ENCODE measurements at regions not wholly inside any gene's neighbourhood (a gene's known extent, or its start where the extent isn't known, plus 50 kb on each side); places are given as distances from the start of the nearest gene placed in this dataset.

DNA sequence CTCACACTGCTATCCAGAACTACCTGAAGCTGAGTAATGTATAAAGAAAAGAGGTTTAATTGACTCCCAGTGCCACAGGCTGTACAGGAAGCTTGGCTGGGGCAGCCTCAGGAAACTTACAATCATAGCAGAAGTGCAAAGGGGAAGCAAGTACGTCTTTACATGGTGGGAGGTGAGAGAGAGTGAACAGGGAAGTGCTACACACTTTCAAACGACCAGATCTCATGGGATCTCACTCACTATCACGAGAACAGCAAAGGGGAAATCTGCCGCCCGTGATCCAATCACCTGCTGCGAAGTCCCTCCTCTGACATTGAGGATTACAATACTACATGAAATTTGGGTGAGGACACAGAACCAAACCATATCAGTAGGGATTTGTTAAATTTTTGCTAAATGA is 150.4 kb upstream of the NXPH2 start:
- H2AFZ ChIP-seq (ENCODE audit: low read depth, low read length): no peak overlapping the region
- peaks cover 3% of the 10 kb centered on the region; the same call in 1 of the 2 replicates for H3K9me3 ChIP-seq (ENCODE audit: insufficient read depth, low read length)
- H3K4me2 ChIP-seq (ENCODE audit: low read length): peak overlapping the region; percentile 23; the same call in 1 of the 2 replicates
- no peak overlapping the region for H3K9ac ChIP-seq (ENCODE audit: low read length)
- no peak overlapping the region; the same call in 1 of the 2 replicates for H3K27ac ChIP-seq (ENCODE audit: low read length)
- H4K20me1 ChIP-seq (ENCODE audit: insufficient read depth, low read length): no peaks in the 10 kb centered on the region
- H3K27me3 ChIP-seq (ENCODE audit: low read depth, low read length): no peaks in the 10 kb centered on the region
- peak overlapping the region; percentile 22; the same call in 1 of the 2 replicates for H3K4me3 ChIP-seq (ENCODE audit: low read length)
- TF ChIP-seq EZH2phosphoT487 (IDR thresholded peaks at IDR 0.05; ENCODE audit: low read depth): no peak
- TF ChIP-seq, protein P1, sequence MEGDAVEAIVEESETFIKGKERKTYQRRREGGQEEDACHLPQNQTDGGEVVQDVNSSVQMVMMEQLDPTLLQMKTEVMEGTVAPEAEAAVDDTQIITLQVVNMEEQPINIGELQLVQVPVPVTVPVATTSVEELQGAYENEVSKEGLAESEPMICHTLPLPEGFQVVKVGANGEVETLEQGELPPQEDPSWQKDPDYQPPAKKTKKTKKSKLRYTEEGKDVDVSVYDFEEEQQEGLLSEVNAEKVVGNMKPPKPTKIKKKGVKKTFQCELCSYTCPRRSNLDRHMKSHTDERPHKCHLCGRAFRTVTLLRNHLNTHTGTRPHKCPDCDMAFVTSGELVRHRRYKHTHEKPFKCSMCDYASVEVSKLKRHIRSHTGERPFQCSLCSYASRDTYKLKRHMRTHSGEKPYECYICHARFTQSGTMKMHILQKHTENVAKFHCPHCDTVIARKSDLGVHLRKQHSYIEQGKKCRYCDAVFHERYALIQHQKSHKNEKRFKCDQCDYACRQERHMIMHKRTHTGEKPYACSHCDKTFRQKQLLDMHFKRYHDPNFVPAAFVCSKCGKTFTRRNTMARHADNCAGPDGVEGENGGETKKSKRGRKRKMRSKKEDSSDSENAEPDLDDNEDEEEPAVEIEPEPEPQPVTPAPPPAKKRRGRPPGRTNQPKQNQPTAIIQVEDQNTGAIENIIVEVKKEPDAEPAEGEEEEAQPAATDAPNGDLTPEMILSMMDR (IDR thresholded peaks at IDR 0.05; ENCODE audit: low read depth, low read length): no peak
- H3K79me2 ChIP-seq (ENCODE audit: low read length): no peaks in the 10 kb centered on the region
- H3K36me3 ChIP-seq (replicated peaks; ENCODE audit: low read depth, low read length): peaks cover 8% of the 10 kb centered on the region
- peaks cover 8% of the 10 kb centered on the region for H3K4me1 ChIP-seq (ENCODE audit: low read length)

DNA sequence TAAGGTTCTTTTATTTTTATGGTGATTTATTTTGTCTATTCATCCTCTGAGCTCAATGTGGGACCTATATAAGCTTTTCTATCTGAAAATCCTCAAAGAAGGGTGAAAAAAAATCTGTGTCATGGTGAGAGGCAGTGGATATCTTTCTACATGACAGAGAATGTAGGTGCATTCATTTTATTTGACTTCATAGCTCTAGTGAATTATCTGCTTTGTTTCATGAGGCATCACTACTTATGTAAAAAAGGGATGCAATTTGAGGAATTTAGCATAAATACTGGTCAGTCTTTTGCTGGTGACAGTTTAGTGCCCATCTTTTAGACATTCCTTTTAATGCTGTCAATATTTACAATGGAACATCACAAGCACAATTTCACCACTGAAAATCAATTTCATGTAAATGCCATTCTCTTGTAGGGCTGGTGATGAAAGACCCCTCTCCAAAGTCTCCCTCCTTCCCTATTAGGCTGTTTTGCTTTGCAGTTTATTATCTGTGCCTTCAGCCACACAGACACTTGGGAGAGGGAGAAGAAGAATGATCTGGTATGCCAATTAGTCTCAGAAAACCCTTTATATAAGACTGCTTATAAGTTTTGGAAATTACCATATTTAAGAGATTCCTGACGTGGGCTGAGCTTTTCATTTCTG is 148.3 kb upstream of the NXPH2 start:
- H3K27ac ChIP-seq (ENCODE audit: low read length): no peak overlapping the region
- no peak overlapping the region for H3K4me2 ChIP-seq (ENCODE audit: low read length)
- TF ChIP-seq, protein P1 (IDR thresholded peaks at IDR 0.05; ENCODE audit: low read depth, low read length): no peak
- no peak for TF ChIP-seq EZH2phosphoT487 (IDR thresholded peaks at IDR 0.05; ENCODE audit: low read depth)
- H4K20me1 ChIP-seq (ENCODE audit: insufficient read depth, low read length): no peaks in the 10 kb centered on the region
- H3K36me3 ChIP-seq (replicated peaks; ENCODE audit: low read depth, low read length): peaks cover 8% of the 10 kb centered on the region
- H3K9ac ChIP-seq (ENCODE audit: low read length): no peak overlapping the region
- H2AFZ ChIP-seq (ENCODE audit: low read depth, low read length): no peak overlapping the region
- H3K4me3 ChIP-seq (ENCODE audit: low read length): no peak overlapping the region
- H3K27me3 ChIP-seq (ENCODE audit: low read depth, low read length): no peaks in the 10 kb centered on the region
- peaks cover 3% of the 10 kb centered on the region; the same call in 1 of the 2 replicates for H3K9me3 ChIP-seq (ENCODE audit: insufficient read depth, low read length)
- peaks cover 8% of the 10 kb centered on the region for H3K4me1 ChIP-seq (ENCODE audit: low read length)
- H3K79me2 ChIP-seq (ENCODE audit: low read length): no peaks in the 10 kb centered on the region

DNA sequence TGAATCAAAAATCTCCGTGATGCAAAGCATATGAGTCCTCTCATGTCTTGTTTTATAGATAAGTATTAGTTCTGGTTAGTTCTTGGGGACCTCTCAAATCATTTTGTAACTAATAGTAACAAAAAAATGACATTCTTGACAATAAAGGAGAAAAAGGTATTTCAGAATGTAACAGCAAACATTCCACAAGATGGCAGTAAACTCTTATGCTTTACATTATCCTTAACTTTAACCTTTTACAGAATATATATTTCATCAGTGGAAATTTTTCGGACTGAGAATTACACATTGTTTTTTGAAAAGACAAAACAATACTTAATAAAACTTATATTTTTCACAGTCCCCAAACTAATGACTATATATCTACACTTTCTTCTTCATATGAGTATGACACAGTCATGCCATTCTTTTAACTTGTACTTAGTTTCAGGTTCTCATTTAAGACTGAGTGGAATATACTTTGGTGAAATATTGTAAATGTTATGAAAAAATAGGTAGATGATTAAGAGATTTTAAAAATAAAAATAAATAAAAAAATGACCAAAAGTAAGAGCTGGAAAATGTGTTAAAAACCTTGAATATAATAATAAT is 142.9 kb upstream of the NXPH2 start:
- no peaks in the 10 kb centered on the region for H3K79me2 ChIP-seq (ENCODE audit: low read length)

More for the DNA sequence above, 142.9 kb upstream of the NXPH2 start:
- H3K4me3 ChIP-seq (ENCODE audit: low read length): no peak overlapping the region
- no peaks in the 10 kb centered on the region for H3K36me3 ChIP-seq (replicated peaks; ENCODE audit: low read depth, low read length)
- H4K20me1 ChIP-seq (ENCODE audit: insufficient read depth, low read length): no peaks in the 10 kb centered on the region
- no peaks in the 10 kb centered on the region for H3K9me3 ChIP-seq (ENCODE audit: insufficient read depth, low read length)
- no peak overlapping the region for H3K4me2 ChIP-seq (ENCODE audit: low read length)
- no peak overlapping the region for H3K27ac ChIP-seq (ENCODE audit: low read length)
- H3K27me3 ChIP-seq (ENCODE audit: low read depth, low read length): no peaks in the 10 kb centered on the region
- H3K9ac ChIP-seq (ENCODE audit: low read length): no peak overlapping the region
- TF ChIP-seq, protein P1 (IDR thresholded peaks at IDR 0.05; ENCODE audit: low read depth, low read length): peak; percentile 76
- no peak for TF ChIP-seq EZH2phosphoT487 (IDR thresholded peaks at IDR 0.05; ENCODE audit: low read depth)
- H2AFZ ChIP-seq (ENCODE audit: low read depth, low read length): no peak overlapping the region
- H3K4me1 ChIP-seq (ENCODE audit: low read length): no peaks in the 10 kb centered on the region

Measured in OCI-LY3 (cell line).